ENCODE measurements at regions not wholly inside any gene's neighbourhood (a gene's known extent, or its start where the extent isn't known, plus 50 kb on each side); places are given as distances from the start of the nearest gene placed in this dataset.
"Not testable (repeated sequence)": the region's sequence is repeated elsewhere in the genome, so short reads cannot be mapped to it uniquely, and the experiment has no call there.

DNA sequence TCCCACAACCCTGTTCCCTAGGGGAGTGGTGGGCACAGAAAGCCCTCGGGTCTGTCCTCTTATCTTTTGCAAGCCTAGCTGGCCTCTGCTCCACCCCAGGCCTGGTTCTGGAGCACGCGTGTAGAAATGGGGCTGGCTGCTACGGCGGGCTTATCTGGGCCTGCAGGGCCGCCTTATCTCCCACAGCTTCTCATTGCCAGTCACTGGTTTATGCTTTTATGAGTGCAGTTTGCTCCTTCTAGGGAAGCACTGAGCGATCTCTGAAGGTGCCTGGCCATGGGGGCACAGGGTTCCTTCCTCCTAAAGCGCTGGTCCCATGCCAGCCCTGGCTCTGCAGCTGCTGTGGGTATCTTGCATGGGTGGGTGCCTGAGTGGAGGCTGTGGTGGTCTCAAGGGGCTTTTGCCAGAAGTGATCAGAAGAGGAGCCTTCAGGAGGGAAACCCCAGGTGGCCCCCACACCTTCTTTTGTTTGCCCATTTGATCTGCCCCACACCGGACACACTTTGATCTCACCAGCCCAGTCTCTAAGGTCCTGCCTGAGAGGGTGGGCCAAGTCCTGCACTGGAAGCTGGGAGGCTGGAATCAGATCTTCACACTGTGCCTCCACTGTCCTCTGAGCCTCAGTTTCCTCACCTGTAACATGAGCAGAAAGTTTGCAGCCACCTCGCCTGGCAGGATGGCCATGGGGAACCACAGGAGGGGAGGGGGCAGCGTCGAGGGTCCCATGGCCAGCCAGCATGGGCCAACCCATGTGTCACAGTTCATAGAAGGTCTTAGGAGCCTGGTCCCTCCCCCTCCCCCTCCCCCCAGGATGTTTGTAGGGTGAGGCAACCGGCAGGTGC is 86.6 kb upstream of the FGF3 start:
- DNase-seq (ENCODE audit: low spot score), result no peak

GRCh38 chr11:69906453-69906907 is 87.3 kb upstream of the FGF3 start:
- no peak for DNase-seq (ENCODE audit: low spot score)

DNA sequence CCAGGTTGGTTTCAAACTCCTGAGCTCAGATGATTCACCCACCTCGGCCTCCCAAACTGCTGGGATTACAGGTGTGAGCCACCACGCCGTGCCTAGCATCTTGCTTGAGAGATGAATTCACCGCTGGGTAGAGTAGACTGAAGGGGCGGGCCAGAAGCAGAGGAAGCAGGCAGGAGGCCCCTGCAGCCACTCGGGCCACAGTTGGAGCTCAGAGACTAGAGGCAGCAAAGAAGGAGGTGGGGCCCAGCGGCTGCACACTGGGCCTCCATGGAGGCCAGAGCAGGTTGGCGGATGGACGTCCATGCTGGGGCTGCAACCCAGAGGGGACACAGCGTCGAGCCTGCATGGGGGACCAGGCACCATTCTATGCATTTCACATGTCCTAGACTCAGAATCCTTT is 88.4 kb upstream of the FGF3 start:
- DNase-seq (ENCODE audit: low spot score), result no peak

DNA sequence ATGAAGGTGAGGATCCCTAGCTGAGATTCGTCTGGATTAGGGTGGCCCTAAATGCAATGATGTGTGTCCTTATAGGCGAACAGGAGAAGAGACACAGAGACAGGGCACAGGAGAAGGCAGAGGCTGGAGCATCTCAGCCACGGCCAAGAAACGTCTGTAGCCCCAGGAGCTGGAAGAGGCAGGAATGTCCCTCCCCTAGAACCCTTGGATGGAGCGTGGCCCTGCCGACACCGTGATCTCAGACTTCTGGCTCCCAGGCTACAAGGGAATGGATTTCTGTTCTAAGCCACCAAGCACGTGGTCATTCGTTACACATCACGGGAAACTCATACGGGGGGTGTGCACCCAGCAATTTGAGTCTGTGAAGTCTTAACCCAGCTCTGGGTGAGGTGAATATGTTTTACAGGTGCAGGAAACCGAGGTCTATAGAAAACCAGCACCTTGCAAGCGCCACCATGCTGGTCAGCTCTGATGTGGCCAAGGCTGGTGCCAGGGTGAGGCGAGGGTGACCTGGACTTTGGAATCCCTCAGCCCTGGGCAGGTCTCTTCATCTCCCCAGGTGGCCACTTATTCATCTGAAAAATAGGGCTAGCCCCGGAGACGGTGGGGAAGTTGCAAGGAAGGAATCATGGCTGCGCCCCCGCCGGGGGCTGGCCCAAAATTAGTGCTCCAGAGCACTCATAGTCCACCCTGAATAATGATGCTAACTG is 89.5 kb upstream of the FGF3 start:
- DNase-seq (ENCODE audit: low spot score), result no peak

- DNase-seq (ENCODE audit: low spot score), result no peak
These were observed 90.6 kb upstream of the FGF3 start for GRCh38 chr11:69909561-69910518.

DNA sequence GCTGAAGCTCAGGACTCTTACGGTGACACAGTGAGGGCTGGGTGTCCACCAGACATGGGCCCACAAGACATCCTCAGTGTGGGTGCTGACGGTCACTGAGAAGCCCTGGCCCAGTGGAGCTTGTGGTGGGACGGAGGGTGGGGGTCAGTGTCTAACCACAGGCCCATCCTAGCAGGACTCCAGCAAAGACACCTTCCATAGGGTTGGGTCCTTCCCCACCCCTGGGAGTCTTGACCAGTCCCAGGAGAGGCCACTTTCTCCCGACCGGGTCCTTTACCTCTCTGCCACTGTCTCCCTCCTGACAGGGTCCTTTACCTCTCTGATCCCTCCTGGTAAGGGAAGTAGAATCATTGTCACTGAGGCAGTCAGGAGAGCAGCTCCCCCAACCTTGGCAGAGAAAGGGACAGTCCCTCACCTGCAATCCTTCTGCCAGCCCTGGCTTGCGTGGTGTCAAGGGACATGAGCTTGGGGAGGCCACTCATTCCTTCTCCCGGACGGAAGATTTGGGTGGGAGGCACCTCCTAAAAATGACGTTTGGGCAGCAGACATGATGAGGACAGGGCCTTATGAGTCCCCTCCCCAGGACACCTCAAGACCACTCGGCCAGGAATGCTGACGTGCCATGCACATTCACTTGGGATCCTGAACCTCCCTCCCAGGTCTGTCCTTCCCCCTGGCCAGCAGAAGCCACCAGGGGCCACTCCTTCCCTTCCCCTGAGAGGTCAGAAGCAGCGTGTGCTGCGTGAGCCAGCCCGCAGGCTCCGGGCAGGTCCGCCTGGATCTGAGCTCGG is 91.5 kb upstream of the FGF3 start:
- no peak for DNase-seq (ENCODE audit: low spot score)

- DNase-seq (ENCODE audit: low spot score), result no peak
These were observed 92.3 kb upstream of the FGF3 start for GRCh38 chr11:69911310-69912160.

GRCh38 chr11:69912161-69912910 is 93.1 kb upstream of the FGF3 start:
- DNase-seq (ENCODE audit: low spot score), result no peak

GRCh38 chr11:69912911-69913451 is 93.8 kb upstream of the FGF3 start:
- no peak for DNase-seq (ENCODE audit: low spot score)

- DNase-seq (ENCODE audit: low spot score), result no peak
These were observed 94.5 kb upstream of the FGF3 start for GRCh38 chr11:69913591-69914285.

GRCh38 chr11:69914286-69915150 is 95.3 kb upstream of the FGF3 start:
- DNase-seq (ENCODE audit: low spot score), result no peak

GRCh38 chr11:69915151-69915500 is 95.9 kb upstream of the FGF3 start:
- no peak for DNase-seq (ENCODE audit: low spot score)

DNA sequence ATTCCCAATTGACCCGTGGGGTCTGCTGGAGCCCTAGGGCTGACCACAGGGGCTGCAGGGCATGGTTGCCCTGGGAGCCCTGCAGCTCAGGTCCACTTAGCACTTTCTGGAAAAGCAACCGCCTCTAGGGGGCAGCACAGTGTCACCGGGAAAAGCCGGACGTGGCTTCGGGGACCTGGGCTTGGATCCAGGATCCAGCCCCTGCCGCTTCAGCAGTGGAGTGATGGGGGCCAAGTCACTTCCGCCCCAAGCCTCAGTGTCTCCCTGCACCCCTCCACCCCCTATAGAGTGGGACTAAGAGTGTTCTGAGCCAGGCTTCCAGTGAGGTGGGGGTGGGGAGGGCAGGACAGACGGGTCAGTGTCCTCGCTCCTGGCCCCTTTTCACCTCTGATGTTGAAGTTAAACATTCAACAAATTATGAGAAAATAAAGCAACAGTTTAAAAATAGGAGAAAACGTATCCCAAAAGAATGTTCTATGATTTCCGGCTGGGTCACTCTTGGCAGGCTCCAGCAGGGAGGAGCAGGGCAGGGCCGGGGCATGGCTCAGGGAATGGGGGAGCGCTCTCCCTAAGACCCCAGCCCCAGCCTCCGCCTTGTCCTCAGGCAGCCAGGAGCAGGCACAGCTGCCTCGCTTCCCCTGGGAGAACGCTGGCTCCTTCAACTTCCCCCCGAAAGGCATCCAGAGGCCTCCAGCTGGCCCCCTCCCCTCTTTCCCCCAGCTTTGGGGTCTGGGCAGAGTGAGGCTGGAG is 96.5 kb upstream of the FGF3 start:
- peak; percentile 72 for DNase-seq (ENCODE audit: low spot score)

GRCh38 chr11:69916251-69916649 is 97.0 kb upstream of the FGF3 start:
- not testable (repeated sequence) for DNase-seq (ENCODE audit: low spot score)

DNA sequence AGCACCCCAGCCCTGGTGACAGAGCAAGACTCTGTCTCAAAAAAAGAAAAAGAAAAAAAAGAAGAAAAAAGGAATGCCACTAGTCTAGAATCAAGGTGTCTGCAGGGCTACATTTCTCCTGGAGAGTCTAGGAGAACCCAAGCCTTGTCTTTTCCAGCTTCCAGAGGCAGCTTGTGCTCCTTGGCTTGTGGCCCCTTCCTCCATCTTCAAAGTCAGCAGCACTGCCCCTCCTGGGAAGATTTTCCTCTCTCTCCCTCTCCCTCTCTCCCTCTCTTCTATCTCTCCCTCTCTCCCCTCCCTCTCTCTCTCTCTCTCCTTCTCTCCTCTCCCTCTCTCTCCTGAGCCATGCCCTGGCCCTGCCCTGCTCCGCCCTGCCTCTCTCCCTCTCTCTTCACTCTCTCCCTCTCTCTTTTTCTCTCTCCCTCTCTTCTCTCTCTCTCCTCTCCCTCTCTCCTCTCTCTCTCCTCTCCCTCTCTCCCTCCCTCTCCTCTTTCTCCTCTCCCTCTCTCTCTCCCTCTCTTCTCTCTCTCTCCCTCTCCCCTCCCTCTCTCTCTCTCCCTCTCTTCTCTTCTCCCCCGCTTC is 97.7 kb upstream of the FGF3 start:
- no peak for DNase-seq (ENCODE audit: low spot score)

GRCh38 chr11:69917529-69917928 is 98.3 kb upstream of the FGF3 start:
- no peak for DNase-seq (ENCODE audit: low spot score)
